CD14-positive monocyte (primary cell): ENCODE measurements at regions not wholly inside any gene's neighbourhood (a gene's known extent, or its start where the extent isn't known, plus 50 kb on each side); places are given as distances from the start of the nearest gene placed in this dataset.

ENCODE experiments used
- DNase-seq, 3 donors: peaks; one replicate each; pipeline ENCODE4 v3.0.0-alpha.2; 2011 to 2022
- H2AFZ ChIP-seq: 2 replicates; pipeline ENCODE4 v1.6.0; 2012; ENCODE audit warnings: mild to moderate bottlenecking, low read depth, low read length, inconsistent platforms; ENCODE audit not compliant: insufficient read depth, poor library complexity, severe bottlenecking
- H3K27ac ChIP-seq, 2 donors: 1 replicate in 1 of 2; 2 replicates in 1 of 2; pipeline ENCODE4 v1.5.1; 2012 to 2013; ENCODE audit warnings: low read length in 2 of 2, control low read depth in 1 of 2, inconsistent platforms in 1 of 2, low read depth in 1 of 2, mild to moderate bottlenecking in 1 of 2
- H3K27me3 ChIP-seq, 2 donors: one replicate each; pipeline versions ENCODE4 v1.6.0 to v1.6.1; 2011 to 2013; ENCODE audit warnings: low read length in 2 of 2; ENCODE audit not compliant: control insufficient read depth in 2 of 2, insufficient read depth in 2 of 2
- H3K36me3 ChIP-seq, 2 donors: replicated peaks in 1 of 2; 1 replicate in 1 of 2; 2 replicates in 1 of 2; pipeline versions ENCODE4 v1.5.1 to v1.6.1; 2012 to 2013; ENCODE audit warnings: low read length in 2 of 2, control low read depth in 1 of 2, inconsistent platforms in 1 of 2, mild to moderate bottlenecking in 1 of 2; ENCODE audit not compliant: insufficient read depth in 2 of 2, control insufficient read depth in 1 of 2
- H3K4me1 ChIP-seq, 2 donors: 1 replicate in 1 of 2; 2 replicates in 1 of 2; pipeline versions ENCODE4 v1.5.1 to v1.6.1; 2012 to 2013; ENCODE audit warnings: low read length in 2 of 2, control low read depth in 1 of 2, inconsistent platforms in 1 of 2, mild to moderate bottlenecking in 1 of 2, moderate library complexity in 1 of 2; ENCODE audit not compliant: insufficient read depth in 2 of 2, control insufficient read depth in 1 of 2
- H3K4me2 ChIP-seq: replicated peaks from 2 replicates; pipeline ENCODE3; 2012; ENCODE audit warnings: low read length, moderate library complexity, mild to moderate bottlenecking; ENCODE audit not compliant: poor library complexity, severe bottlenecking; ENCODE audit errors: extremely low read depth
- H3K4me3 ChIP-seq, 3 experiments: fragments of 200-600 bp in 1 of 3; sonication (generic) in 1 of 3; replicated peaks in 1 of 3; 1 replicate in 2 of 3; 2 replicates in 1 of 3; pipeline ENCODE4 v1.5.1; 2011 to 2013; ENCODE audit warnings: low read length in 3 of 3, mild to moderate bottlenecking in 3 of 3, control low read depth in 2 of 3, low read depth in 2 of 3, inconsistent platforms in 1 of 3, moderate library complexity in 1 of 3
- H3K79me2 ChIP-seq: 2 replicates; pipeline ENCODE4 v1.6.0; 2012; ENCODE audit warnings: mild to moderate bottlenecking, control low read depth, inconsistent platforms, low read length, moderate library complexity; ENCODE audit not compliant: insufficient read depth
- H3K9ac ChIP-seq: 2 replicates; pipeline ENCODE4 v1.6.0; 2017; ENCODE audit warnings: low read length, mild to moderate bottlenecking; ENCODE audit not compliant: insufficient read depth, poor library complexity, severe bottlenecking
- H3K9me3 ChIP-seq, 2 donors: replicated peaks in 1 of 2; 1 replicate in 1 of 2; 2 replicates in 1 of 2; pipeline versions ENCODE4 v1.5.1 to v1.6.1; 2012 to 2013; ENCODE audit warnings: low read length in 2 of 2, control low read depth in 1 of 2; ENCODE audit not compliant: control insufficient read depth in 1 of 2, insufficient read depth in 1 of 2
- H4K20me1 ChIP-seq: 2 replicates; pipeline ENCODE4 v1.6.0; 2012; ENCODE audit warnings: mild to moderate bottlenecking, low read length, control low read depth, moderate library complexity; ENCODE audit not compliant: insufficient read depth
- H3K27ac Mint-ChIP-seq, 7 donors: one replicate each; pipeline ENCODE4 v1.8.0; 2020; ENCODE audit warnings: mild to moderate bottlenecking in 7 of 7, mixed read lengths in 7 of 7, moderate library complexity in 6 of 7, inconsistent platforms in 2 of 7
- H3K27me3 Mint-ChIP-seq, 3 donors: one replicate each; pipeline ENCODE4 v1.8.0; 2021 to 2022; ENCODE audit warnings: low read depth in 3 of 3, mild to moderate bottlenecking in 3 of 3, mixed read lengths in 3 of 3, moderate library complexity in 3 of 3, inconsistent platforms in 1 of 3
- H3K36me3 Mint-ChIP-seq, 2 donors: one replicate each; pipeline ENCODE4 v1.8.0; 2020; ENCODE audit warnings: mixed read lengths in 2 of 2, inconsistent platforms in 1 of 2, mild to moderate bottlenecking in 1 of 2
- H3K4me1 Mint-ChIP-seq: one replicate; pipeline ENCODE4 v1.8.0; 2020; ENCODE audit warnings: mild to moderate bottlenecking, mixed read lengths
- H3K4me3 Mint-ChIP-seq, 2 donors: one replicate each; pipeline ENCODE4 v1.8.0; 2020; ENCODE audit warnings: mild to moderate bottlenecking in 2 of 2, mixed read lengths in 2 of 2, moderate library complexity in 1 of 2
- H3K9me3 Mint-ChIP-seq, 7 donors: one replicate each; pipeline ENCODE4 v1.8.0; 2020 to 2022; ENCODE audit warnings: mixed read lengths in 7 of 7, mild to moderate bottlenecking in 6 of 7, moderate library complexity in 6 of 7, inconsistent platforms in 2 of 7
- WGBS: methylation state at CpG from one replicate; pipeline ENCODE4 v1.1.5; 2013; ENCODE audit warnings: missing lambda C conversion rate; ENCODE audit not compliant: insufficient coverage; 5-methylcytosine and 5-hydroxymethylcytosine counted together
- intact Hi-C, 2 donors: fragments of 100-400 bp; cut with micrococcal nuclease; formaldehyde crosslinking; loops; one replicate each; pipeline versions ENCODE4 v1.15.0 to v1.15.1; 2023
- TF ChIP-seq, protein P1 (sequence below): fragments of 200-600 bp; IDR thresholded peaks from one replicate; pipeline ENCODE4 v1.8.0; 2022; ENCODE audit warnings: antibody characterized with exemption, mild to moderate bottlenecking

DNA sequence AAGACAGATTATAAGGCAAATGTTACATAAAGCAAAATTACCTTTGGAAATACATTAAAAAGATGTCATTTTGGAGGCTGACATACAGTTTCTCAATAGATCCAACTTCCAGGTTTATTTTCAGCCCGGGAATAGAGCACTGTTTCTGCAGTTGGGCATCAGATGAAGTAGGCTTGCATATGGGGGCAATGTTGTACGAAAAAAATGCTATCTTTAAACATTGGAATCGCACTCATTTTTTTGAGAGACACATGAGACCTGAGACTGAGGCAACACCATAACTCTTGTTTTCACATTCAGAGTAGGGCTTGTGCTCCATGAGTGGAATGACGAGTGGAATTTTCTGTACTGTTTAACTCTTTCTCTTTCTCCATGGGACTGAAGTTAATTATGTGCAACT is 122.4 kb upstream of the ZRANB2 start:
- Histone ChIP-seq H4K20me1 (no peaks in the 10 kb centered on the region), H3K36me3 (no peaks in the 10 kb centered on the region), H3K4me3 (no peak overlapping the region), H3K4me2 (no peak overlapping the region), H3K4me1 (no peaks in the 10 kb centered on the region), H3K9ac (no peak overlapping the region), H3K27ac (no peak overlapping the region), H3K79me2 (no peaks in the 10 kb centered on the region), H3K27me3 (no peaks in the 10 kb centered on the region), H2AFZ (no peak overlapping the region), H3K9me3 (no peaks in the 10 kb centered on the region)
- WGBS, result no CpG with 5 or more reads among the region's 4 CpGs
- Mint-ChIP-seq H3K4me1 (no peaks in the 10 kb centered on the region), H3K9me3 (peaks cover 0 to 2% (median 0%) of the 10 kb centered on the region in 7 donors), H3K36me3 (no peaks in the 10 kb centered on the region), H3K27ac (no peak overlapping the region), H3K4me3 (no peak overlapping the region), H3K27me3 (peaks cover 0 to 3% (median 1%) of the 10 kb centered on the region in 3 donors)
- TF ChIP-seq, protein P1, sequence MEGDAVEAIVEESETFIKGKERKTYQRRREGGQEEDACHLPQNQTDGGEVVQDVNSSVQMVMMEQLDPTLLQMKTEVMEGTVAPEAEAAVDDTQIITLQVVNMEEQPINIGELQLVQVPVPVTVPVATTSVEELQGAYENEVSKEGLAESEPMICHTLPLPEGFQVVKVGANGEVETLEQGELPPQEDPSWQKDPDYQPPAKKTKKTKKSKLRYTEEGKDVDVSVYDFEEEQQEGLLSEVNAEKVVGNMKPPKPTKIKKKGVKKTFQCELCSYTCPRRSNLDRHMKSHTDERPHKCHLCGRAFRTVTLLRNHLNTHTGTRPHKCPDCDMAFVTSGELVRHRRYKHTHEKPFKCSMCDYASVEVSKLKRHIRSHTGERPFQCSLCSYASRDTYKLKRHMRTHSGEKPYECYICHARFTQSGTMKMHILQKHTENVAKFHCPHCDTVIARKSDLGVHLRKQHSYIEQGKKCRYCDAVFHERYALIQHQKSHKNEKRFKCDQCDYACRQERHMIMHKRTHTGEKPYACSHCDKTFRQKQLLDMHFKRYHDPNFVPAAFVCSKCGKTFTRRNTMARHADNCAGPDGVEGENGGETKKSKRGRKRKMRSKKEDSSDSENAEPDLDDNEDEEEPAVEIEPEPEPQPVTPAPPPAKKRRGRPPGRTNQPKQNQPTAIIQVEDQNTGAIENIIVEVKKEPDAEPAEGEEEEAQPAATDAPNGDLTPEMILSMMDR, result no peak
- intact Hi-C loops, result no loop called here
- DNase-seq, result no peak

DNA sequence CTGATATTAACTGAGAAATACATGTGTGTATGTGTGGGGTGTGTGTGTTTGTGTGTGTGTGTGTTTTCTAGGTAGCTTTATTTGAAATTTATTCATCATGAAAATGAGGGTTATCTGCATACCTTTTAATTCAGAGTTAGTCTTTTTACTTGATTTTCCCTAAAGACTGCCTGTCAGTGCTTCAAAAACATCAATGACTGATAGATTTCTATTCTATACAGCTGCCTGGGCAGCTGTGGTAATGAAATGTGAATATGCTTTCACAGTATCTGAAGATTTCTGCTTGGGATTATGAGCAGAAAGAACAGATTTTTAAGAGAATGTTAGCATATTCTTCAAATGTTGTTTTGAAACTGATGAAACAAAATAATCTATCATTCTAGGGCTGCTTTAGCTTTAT is 119.7 kb upstream of the ZRANB2 start:
- H3K9me3 ChIP-seq, result no peaks in the 10 kb centered on the region
- DNase-seq, result no peak
- no peaks in the 10 kb centered on the region for H3K36me3 ChIP-seq
- peaks cover 0 to 2% (median 0%) of the 10 kb centered on the region in 7 donors for H3K9me3 Mint-ChIP-seq
- no peak overlapping the region for H3K27ac ChIP-seq
- H3K4me3 ChIP-seq, result no peak overlapping the region
- no peaks in the 10 kb centered on the region for H3K27me3 ChIP-seq
- H3K27ac Mint-ChIP-seq, result no peak overlapping the region
- no peak overlapping the region for H2AFZ ChIP-seq
- TF ChIP-seq, protein P1, result no peak
- no peaks in the 10 kb centered on the region for H3K36me3 Mint-ChIP-seq
- no peaks in the 10 kb centered on the region for H4K20me1 ChIP-seq
- H3K79me2 ChIP-seq, result no peaks in the 10 kb centered on the region
- H3K4me3 Mint-ChIP-seq, result no peak overlapping the region
- H3K27me3 Mint-ChIP-seq, result peaks cover 0 to 3% (median 1%) of the 10 kb centered on the region in 3 donors
- no peak overlapping the region for H3K4me2 ChIP-seq
- no peak overlapping the region for H3K9ac ChIP-seq
- H3K4me1 Mint-ChIP-seq, result no peaks in the 10 kb centered on the region
- intact Hi-C loops, result no loop called here
- H3K4me1 ChIP-seq, result no peaks in the 10 kb centered on the region
